ENCODE measurements at regions not wholly inside any gene's neighbourhood (a gene's known extent, or its start where the extent isn't known, plus 50 kb on each side); places are given as distances from the start of the nearest gene placed in this dataset.
"Not testable (repeated sequence)": the region's sequence is repeated elsewhere in the genome, so short reads cannot be mapped to it uniquely, and the experiment has no call there.

- peak; percentile 72 for DNase-seq (ENCODE audit: low read depth)
- no peak for TF ChIP-seq CTCF (IDR thresholded peaks at IDR 0.05; ENCODE audit: low read length, missing control alignments)
- no peak overlapping the region for H3K4me3 ChIP-seq (replicated peaks; ENCODE audit: low read depth, low read length)
Measured at GRCh38 chr10:36538953-36539586, 586.3 kb upstream of the ANKRD30A start.

DNA sequence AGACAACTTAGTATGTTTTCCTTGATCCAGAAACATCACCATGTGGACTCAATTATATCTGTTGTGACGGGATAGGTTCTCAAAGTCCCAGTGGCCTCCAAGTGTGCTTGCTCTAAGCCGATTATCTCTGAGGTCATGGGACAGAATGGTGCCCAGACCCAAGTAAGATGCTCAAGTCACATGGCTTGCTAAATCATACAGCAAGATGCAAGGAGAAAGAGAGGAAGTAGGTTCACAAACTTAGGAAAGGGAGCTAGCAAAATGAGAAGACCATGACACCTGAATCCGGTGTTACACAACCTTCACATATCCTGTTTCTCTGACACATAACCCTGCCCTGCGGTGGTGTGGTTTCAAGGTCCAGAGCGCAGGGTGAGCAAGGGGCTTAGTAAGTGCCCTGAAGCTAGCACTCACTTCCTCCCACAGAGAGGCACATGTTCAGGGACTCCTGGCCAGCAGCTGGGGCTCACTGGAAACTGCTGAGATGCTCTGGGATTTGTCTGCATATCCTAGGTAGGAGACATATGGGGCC lies 590.9 kb upstream of the ANKRD30A start:
- TF ChIP-seq CTCF (IDR thresholded peaks at IDR 0.05; ENCODE audit: low read length, missing control alignments) = no peak
- DNase-seq (ENCODE audit: low read depth) = peak; percentile 84

GRCh38 chr10:36533861-36534260 lies 591.5 kb upstream of the ANKRD30A start:
- H3K4me3 ChIP-seq (replicated peaks; ENCODE audit: low read depth, low read length) = no peak overlapping the region
- DNase-seq (ENCODE audit: low read depth) = no peak
- no peak for TF ChIP-seq CTCF (IDR thresholded peaks at IDR 0.05; ENCODE audit: low read length, missing control alignments)

More for the DNA sequence above, 590.9 kb upstream of the ANKRD30A start:
- H3K4me3 ChIP-seq (replicated peaks; ENCODE audit: low read depth, low read length) = no peak overlapping the region

- H3K4me3 ChIP-seq (replicated peaks; ENCODE audit: low read depth, low read length) = no peak overlapping the region
- TF ChIP-seq CTCF (IDR thresholded peaks at IDR 0.05; ENCODE audit: low read length, missing control alignments) = no peak
- DNase-seq (ENCODE audit: low read depth) = no peak
Measured at GRCh38 chr10:36533316-36533715, 592.1 kb upstream of the ANKRD30A start.

DNA sequence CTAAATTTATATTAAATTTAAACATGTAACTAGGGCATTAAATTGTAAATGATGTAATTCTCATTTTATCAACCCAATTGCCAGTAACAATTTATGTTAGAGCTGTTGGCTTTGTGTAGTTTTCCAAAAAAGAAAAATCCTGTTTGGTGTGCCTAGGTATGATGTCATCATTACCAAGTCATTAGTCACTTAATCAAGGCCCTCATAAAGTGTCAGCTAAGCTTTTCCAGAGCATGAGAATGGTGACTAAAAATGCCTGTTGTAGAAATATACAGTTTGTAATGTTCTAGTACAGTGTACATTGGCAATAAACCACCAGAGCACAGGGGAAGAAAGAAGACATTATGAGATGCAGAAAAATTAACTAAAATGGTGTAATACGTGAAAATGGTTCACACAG lies 593.8 kb upstream of the ANKRD30A start:
- no peak for DNase-seq (ENCODE audit: low read depth)
- H3K4me3 ChIP-seq (replicated peaks; ENCODE audit: low read depth, low read length) = no peak overlapping the region
- TF ChIP-seq CTCF (IDR thresholded peaks at IDR 0.05; ENCODE audit: low read length, missing control alignments) = no peak

- no peak for TF ChIP-seq CTCF (IDR thresholded peaks at IDR 0.05; ENCODE audit: low read length, missing control alignments)
- no peak for DNase-seq (ENCODE audit: low read depth)
- no peak overlapping the region for H3K4me3 ChIP-seq (replicated peaks; ENCODE audit: low read depth, low read length)
Measured at GRCh38 chr10:36526033-36526432, 599.4 kb upstream of the ANKRD30A start.

- DNase-seq (ENCODE audit: low read depth); H3K4me3 ChIP-seq (replicated peaks; ENCODE audit: low read depth, low read length): not testable (repeated sequence)
Measured at GRCh38 chr10:36524126-36524525, 601.3 kb upstream of the ANKRD30A start.
